Loucy (cell line): ENCODE measurements at regions not wholly inside any gene's neighbourhood (a gene's known extent, or its start where the extent isn't known, plus 50 kb on each side); places are given as distances from the start of the nearest gene placed in this dataset.

ENCODE experiments used
- CTCF ChIP-seq: fragments of 200-600 bp; sonication (generic); conservative IDR thresholded peaks from 2 replicates; pipeline ENCODE4 v1.5.1; 2014; ENCODE audit warnings: mild to moderate bottlenecking, antibody characterized with exemption, low read length
- EZH2phosphoT487 ChIP-seq: fragments of 200-600 bp; IDR thresholded peaks from 2 replicates; pipeline ENCODE4 v1.6.1; 2018; ENCODE audit warnings: antibody characterized with exemption, mild to moderate bottlenecking, moderate library complexity, borderline replicate concordance

DNA sequence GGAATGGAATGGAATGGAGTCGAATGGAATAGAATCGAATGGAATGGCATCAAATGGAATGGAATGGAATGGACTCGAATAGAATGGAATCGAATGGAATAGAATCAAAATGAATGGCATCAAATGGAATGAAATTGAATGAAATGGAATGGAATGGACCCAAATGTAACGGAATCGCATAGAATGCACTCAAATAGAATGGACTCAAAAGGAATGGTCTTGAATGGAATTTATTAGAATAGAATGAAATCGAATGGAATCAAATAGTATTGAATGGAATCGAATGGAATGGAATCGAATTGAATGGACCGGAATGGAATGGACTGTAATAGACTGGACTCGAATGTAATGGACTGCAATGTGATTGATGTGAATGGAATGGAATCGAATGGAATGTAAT lies 501.4 kb upstream of the WSB1 start:
- TF ChIP-seq CTCF (no peak), EZH2phosphoT487 (no peak)
